GM12878 (cell line): ENCODE measurements at regions not wholly inside any gene's neighbourhood (a gene's known extent, or its start where the extent isn't known, plus 50 kb on each side); places are given as distances from the start of the nearest gene placed in this dataset.
"Not testable (repeated sequence)": the region's sequence is repeated elsewhere in the genome, so short reads cannot be mapped to it uniquely, and the experiment has no call there.

ENCODE experiments used
- ATAC-seq: fragments of 200-7000 bp; cut with Tn5 transposase; 3 replicates; pipeline ENCODE4 v1.9.1; 2020; ENCODE audit warnings: mild to moderate bottlenecking, moderate library complexity
- BruUV-seq: library from RNA; stranded (reverse); fragments of 400-500 nt; replicated peaks from 2 replicates; lab custom pipeline; 2021; lab: Mats Ljungman, UMichigan
- CTCF ChIA-PET: fragments of 300-600 bp; sonication (Branson Sonifier 250); formaldehyde crosslinking; extraction: SDS; loops from one replicate; lab custom pipeline; 2021; ENCODE audit warnings: inconsistent platforms; lab: Yijun Ruan, JAX
- POLR2A ChIA-PET: fragments of 350-600 bp; formaldehyde crosslinking; extraction: SDS; loops from one replicate; lab custom pipeline; 2021; ENCODE audit warnings: inconsistent platforms; lab: Charles Lee
- RAD21 ChIA-PET: fragments of 300-600 bp; sonication (Branson Sonifier 250); formaldehyde crosslinking; loops from one replicate; lab custom pipeline; 2023; ENCODE audit warnings: antibody characterized with exemption; ENCODE audit not compliant: unreplicated experiment; lab: Charles Lee
- SMC1A ChIA-PET: fragments of 300-600 bp; sonication (Branson Sonifier 250); formaldehyde crosslinking; loops from one replicate; lab custom pipeline; 2023; ENCODE audit not compliant: unreplicated experiment, uncharacterized antibody; lab: Charles Lee
- DNase-seq: peaks from one replicate; pipeline ENCODE4 v3.0.0-alpha.2; 2011; ENCODE audit warnings: low read depth, low spot score
- FAIRE-seq: peaks from 3 replicates; lab custom pipeline; 2011; peaks lifted over from hg19 to GRCh38; lab: Jason Lieb, UNC
- H2AFZ ChIP-seq: 2 replicates; pipeline ENCODE4 v1.6.0; 2011; ENCODE audit warnings: low read depth, low read length, control low read depth; ENCODE audit not compliant: control insufficient read depth
- H3K27ac ChIP-seq: 2 replicates; pipeline ENCODE4 v1.5.1; 2011; ENCODE audit warnings: control low read depth; ENCODE audit not compliant: control insufficient read depth, insufficient read depth
- H3K27me3 ChIP-seq, 2 experiments: replicated peaks in 1 of 2; 2 replicates each; pipeline versions ENCODE4 v1.6.0 to v1.6.1; 2011; ENCODE audit warnings: low read length in 1 of 2; ENCODE audit not compliant: control insufficient read depth in 2 of 2, insufficient read depth in 2 of 2
- H3K36me3 ChIP-seq, 2 experiments: 2 replicates each; pipeline ENCODE4 v1.5.1; 2011; ENCODE audit warnings: low read length in 1 of 2; ENCODE audit not compliant: control insufficient read depth in 2 of 2, insufficient read depth in 2 of 2
- H3K4me1 ChIP-seq: 2 replicates; pipeline ENCODE4 v1.6.1; 2011; ENCODE audit warnings: mild to moderate bottlenecking, low read length, moderate library complexity, mixed read lengths; ENCODE audit not compliant: control insufficient read depth, insufficient read depth
- H3K4me2 ChIP-seq: 2 replicates; pipeline ENCODE4 v1.6.0; 2011; ENCODE audit warnings: control low read depth; ENCODE audit not compliant: control insufficient read depth, insufficient read depth
- H3K4me3 ChIP-seq: fragments of 200-600 bp; sonication (generic); 2 replicates; pipeline ENCODE4 v1.5.1; 2016
- H3K79me2 ChIP-seq: 2 replicates; pipeline ENCODE4 v1.6.0; 2011; ENCODE audit warnings: low read length; ENCODE audit not compliant: control insufficient read depth, insufficient read depth
- H3K9ac ChIP-seq: 2 replicates; pipeline ENCODE4 v1.8.0; 2011; ENCODE audit warnings: low read length, control low read depth, mixed read lengths; ENCODE audit not compliant: control insufficient read depth, insufficient read depth
- H3K9me3 ChIP-seq: replicated peaks from 3 replicates; pipeline ENCODE4 v1.5.1; 2011; ENCODE audit warnings: mild to moderate bottlenecking, low read length; ENCODE audit not compliant: control insufficient read depth, insufficient read depth
- H4K20me1 ChIP-seq: 2 replicates; pipeline ENCODE4 v1.6.0; 2011; ENCODE audit not compliant: control insufficient read depth, insufficient read depth
- WGBS: methylation state at CpG from one replicate; pipeline ENCODE4 v1.1.6; 2016; ENCODE audit warnings: low lambda C conversion rate; ENCODE audit not compliant: insufficient replicate concordance, insufficient coverage; ENCODE audit errors: missing lambda C conversion rate; 5-methylcytosine and 5-hydroxymethylcytosine counted together
- in situ Hi-C: fragments of 300-500 bp; cut with MboI; formaldehyde crosslinking; loops from 9 replicates; pipeline ENCODE4 v1.14.3; 2018; ENCODE audit warnings: mixed read lengths
- intact Hi-C: fragments of 100-400 bp; cut with micrococcal nuclease; formaldehyde crosslinking; loops from one replicate; pipeline ENCODE4 v1.14.2; 2022; ENCODE audit not compliant: unreplicated experiment

DNA sequence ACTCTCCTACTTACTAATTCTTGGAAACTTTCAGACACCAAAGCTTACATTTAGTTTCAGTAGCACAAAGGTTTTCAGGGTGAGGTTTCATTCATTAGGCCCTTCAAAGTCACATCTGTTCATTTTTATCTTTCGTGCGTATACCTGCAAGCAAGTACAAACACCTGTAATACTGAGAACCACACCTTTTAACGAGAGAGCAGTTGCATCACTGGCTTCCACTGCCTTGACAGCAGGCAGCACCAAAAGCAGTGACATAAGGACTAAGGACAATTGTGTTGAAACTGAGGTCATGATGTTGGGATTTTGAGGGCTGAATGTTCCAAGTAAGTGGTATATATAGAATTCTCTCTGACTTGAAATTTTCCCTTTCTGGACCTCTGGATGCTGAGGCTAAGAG lies 61.1 kb downstream of the GOLGA6L25 start:
- BruUV-seq, H3K9me3 ChIP-seq, DNase-seq, CTCF ChIA-PET, H4K20me1 ChIP-seq, H3K27me3 ChIP-seq, H3K27ac ChIP-seq, H3K4me2 ChIP-seq, POLR2A ChIA-PET, H3K79me2 ChIP-seq, H3K4me3 ChIP-seq, RAD21 ChIA-PET, intact Hi-C loops, H3K36me3 ChIP-seq, H3K9ac ChIP-seq, in situ Hi-C loops, FAIRE-seq, H2AFZ ChIP-seq, SMC1A ChIA-PET, H3K4me1 ChIP-seq: not testable (repeated sequence)
- ATAC-seq, result peak; percentile 53
- WGBS, result 87% methylated on average over 3 of the region's 3 CpGs

DNA sequence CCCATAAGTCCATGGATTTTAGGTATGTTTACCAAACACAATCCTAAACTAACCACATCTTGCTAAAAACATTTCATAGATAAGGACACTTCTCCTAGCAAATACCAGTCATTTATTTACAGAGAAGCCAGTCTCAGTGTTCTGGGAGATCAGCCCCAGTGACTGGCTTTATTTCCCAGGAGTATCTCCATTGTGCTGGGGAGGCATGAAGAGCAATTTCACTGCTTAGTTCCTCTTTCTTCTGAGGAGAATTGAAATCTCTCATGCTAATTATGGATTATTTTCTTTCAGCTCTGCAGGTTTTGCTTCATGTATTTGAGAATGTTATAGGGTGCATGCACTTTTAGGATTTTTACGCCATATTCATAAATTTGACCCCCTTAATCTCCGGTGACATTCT lies 68.3 kb downstream of the GOLGA6L25 start:
- H3K79me2 ChIP-seq, H3K27ac ChIP-seq, POLR2A ChIA-PET, H2AFZ ChIP-seq, H4K20me1 ChIP-seq, H3K27me3 ChIP-seq, H3K4me2 ChIP-seq, intact Hi-C loops, FAIRE-seq, H3K9me3 ChIP-seq, CTCF ChIA-PET, H3K4me1 ChIP-seq, in situ Hi-C loops, RAD21 ChIA-PET, H3K9ac ChIP-seq, H3K36me3 ChIP-seq, SMC1A ChIA-PET, H3K4me3 ChIP-seq, DNase-seq, BruUV-seq: not testable (repeated sequence)
- peak; percentile 49 for ATAC-seq
- 100% methylated on average over 1 of the region's 2 CpGs for WGBS

DNA sequence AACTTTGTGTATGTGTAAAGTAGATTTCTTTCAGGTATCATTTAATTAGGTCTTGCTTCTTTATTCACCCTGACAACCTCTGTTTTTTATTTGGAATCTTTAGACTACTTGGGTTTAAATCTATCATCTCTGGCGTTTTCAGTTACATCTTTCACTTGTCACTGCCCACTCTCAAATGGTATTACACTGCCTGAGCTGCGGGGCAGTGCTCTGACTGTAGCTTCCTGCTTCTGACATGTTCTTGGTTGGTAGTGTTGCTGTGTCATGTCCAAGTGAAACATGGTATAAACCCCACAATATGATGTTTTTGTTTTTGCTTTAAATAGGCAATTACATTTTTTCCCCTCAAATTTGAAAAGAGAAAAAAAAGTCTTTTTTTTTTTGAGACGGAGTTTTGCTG lies 68.8 kb downstream of the GOLGA6L25 start:
- BruUV-seq, in situ Hi-C loops, POLR2A ChIA-PET, DNase-seq, RAD21 ChIA-PET, FAIRE-seq, H3K9ac ChIP-seq, H3K36me3 ChIP-seq, H2AFZ ChIP-seq, H3K4me2 ChIP-seq, H3K9me3 ChIP-seq, H3K27me3 ChIP-seq, H3K4me3 ChIP-seq, intact Hi-C loops, SMC1A ChIA-PET, H3K79me2 ChIP-seq, H3K4me1 ChIP-seq, CTCF ChIA-PET, H3K27ac ChIP-seq, H4K20me1 ChIP-seq: not testable (repeated sequence)
- WGBS, result 0% methylated on average over 2 of the region's 3 CpGs
- ATAC-seq, result peak; percentile 95

DNA sequence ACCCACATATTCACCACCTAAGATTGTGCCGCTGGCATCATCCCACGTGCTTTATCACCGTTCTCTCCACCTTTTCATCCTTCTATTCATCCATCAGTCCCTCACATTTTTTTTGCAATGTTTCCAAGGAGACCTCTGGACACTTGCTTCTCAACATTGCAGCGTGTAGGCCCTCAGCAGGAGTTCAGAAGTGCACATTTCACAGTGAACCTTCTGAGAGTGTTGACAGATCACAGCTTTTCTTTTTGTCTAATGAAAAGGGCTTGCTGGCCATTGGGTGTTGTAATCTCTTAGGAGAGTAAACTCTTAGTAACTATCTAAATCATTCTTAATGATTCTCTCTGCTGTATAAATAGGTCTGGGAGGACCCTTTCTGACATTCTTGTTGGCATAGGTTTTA lies 71.0 kb downstream of the GOLGA6L25 start:
- in situ Hi-C loops, H3K4me3 ChIP-seq, H3K4me1 ChIP-seq, H4K20me1 ChIP-seq, H3K9ac ChIP-seq, RAD21 ChIA-PET, ATAC-seq, H3K4me2 ChIP-seq, DNase-seq, H2AFZ ChIP-seq, POLR2A ChIA-PET, FAIRE-seq, CTCF ChIA-PET, H3K27me3 ChIP-seq, BruUV-seq, intact Hi-C loops, H3K27ac ChIP-seq, H3K79me2 ChIP-seq, SMC1A ChIA-PET, H3K9me3 ChIP-seq, H3K36me3 ChIP-seq: not testable (repeated sequence)
- no CpG with 5 or more reads among the region's 4 CpGs for WGBS
